Endothelial cell of umbilical vein (primary cell): ENCODE measurements at regions not wholly inside any gene's neighbourhood (a gene's known extent, or its start where the extent isn't known, plus 50 kb on each side); places are given as distances from the start of the nearest gene placed in this dataset.

Source experiments
- POLR2AphosphoS5 ChIP-seq: IDR thresholded peaks from 2 replicates; pipeline ENCODE4 v1.6.1; 2012; ENCODE audit warnings: low read depth, mild to moderate bottlenecking, control low read depth, low read length, moderate library complexity; ENCODE audit not compliant: insufficient read depth
- TF ChIP-seq, protein P1 (sequence below), 2 donors: IDR thresholded peaks; 1 replicate in 1 of 2; 2 replicates in 1 of 2; pipeline ENCODE4 v1.5.1; 2011; ENCODE audit warnings: low read length in 2 of 2, mild to moderate bottlenecking in 2 of 2, moderate library complexity in 2 of 2, control low read depth in 1 of 2, inconsistent platforms in 1 of 2, low read depth in 1 of 2; ENCODE audit not compliant: insufficient read depth in 1 of 2; ENCODE audit errors: extremely low read depth in 1 of 2

DNA sequence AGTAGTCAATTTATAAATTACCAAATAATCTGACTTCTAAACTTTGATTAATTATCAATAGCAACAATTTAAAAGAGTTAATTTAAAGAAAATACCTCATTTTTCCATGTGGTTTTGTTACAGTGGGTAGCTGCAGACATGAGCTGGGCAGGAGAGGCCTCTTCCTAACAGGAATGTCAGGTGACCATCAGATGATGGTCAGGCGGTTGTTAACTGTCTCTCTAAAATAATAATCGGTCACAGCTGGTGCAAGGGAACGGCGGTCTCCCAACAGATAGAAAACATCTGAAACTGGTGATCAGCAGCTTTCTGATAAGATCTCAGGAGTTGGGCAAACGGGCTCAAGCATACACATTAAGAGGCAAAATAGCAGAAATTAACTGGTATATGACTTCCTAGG, 342.7 kb upstream of the CYLC2 start:
- no peak for TF ChIP-seq POLR2AphosphoS5
- TF ChIP-seq, protein P1, sequence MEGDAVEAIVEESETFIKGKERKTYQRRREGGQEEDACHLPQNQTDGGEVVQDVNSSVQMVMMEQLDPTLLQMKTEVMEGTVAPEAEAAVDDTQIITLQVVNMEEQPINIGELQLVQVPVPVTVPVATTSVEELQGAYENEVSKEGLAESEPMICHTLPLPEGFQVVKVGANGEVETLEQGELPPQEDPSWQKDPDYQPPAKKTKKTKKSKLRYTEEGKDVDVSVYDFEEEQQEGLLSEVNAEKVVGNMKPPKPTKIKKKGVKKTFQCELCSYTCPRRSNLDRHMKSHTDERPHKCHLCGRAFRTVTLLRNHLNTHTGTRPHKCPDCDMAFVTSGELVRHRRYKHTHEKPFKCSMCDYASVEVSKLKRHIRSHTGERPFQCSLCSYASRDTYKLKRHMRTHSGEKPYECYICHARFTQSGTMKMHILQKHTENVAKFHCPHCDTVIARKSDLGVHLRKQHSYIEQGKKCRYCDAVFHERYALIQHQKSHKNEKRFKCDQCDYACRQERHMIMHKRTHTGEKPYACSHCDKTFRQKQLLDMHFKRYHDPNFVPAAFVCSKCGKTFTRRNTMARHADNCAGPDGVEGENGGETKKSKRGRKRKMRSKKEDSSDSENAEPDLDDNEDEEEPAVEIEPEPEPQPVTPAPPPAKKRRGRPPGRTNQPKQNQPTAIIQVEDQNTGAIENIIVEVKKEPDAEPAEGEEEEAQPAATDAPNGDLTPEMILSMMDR (IDR thresholded peaks at IDR 0.05; ENCODE audit: extremely low read depth in 1 of 2, insufficient read depth in 1 of 2, low read depth in 1 of 2, low read length in 2 of 2): no peak
